Osteoblast (primary cell): ENCODE measurements at regions not wholly inside any gene's neighbourhood (a gene's known extent, or its start where the extent isn't known, plus 50 kb on each side); places are given as distances from the start of the nearest gene placed in this dataset.

ENCODE experiments used
- DNase-seq: peaks from one replicate; pipeline ENCODE4 v3.0.0; 2011; ENCODE audit warnings: low spot score, mixed read lengths; ENCODE audit not compliant: insufficient read length; ENCODE audit errors: missing footprints
- H2AFZ ChIP-seq: 2 replicates; pipeline ENCODE4 v1.6.0; 2011; ENCODE audit warnings: mild to moderate bottlenecking, low read length
- H3K27ac ChIP-seq: 2 replicates; pipeline ENCODE4 v1.5.1; 2011; ENCODE audit warnings: mild to moderate bottlenecking, low read depth, low read length, moderate library complexity
- H3K27me3 ChIP-seq: 2 replicates; pipeline ENCODE4 v1.6.0; 2012; ENCODE audit warnings: mild to moderate bottlenecking, control low read depth, inconsistent platforms, low read length, moderate library complexity; ENCODE audit not compliant: insufficient read depth
- H3K36me3 ChIP-seq: 2 replicates; pipeline ENCODE4 v1.5.1; 2011; ENCODE audit warnings: mild to moderate bottlenecking, low read length, control low read depth, moderate library complexity; ENCODE audit not compliant: insufficient read depth
- H3K4me1 ChIP-seq: 2 replicates; pipeline ENCODE4 v1.5.1; 2011; ENCODE audit warnings: mild to moderate bottlenecking, low read length, control low read depth, moderate library complexity; ENCODE audit not compliant: insufficient read depth
- H3K4me2 ChIP-seq: 2 replicates; pipeline ENCODE4 v1.6.0; 2011; ENCODE audit warnings: mild to moderate bottlenecking, low read length; ENCODE audit not compliant: insufficient read depth
- H3K4me3 ChIP-seq: fragments of 200-600 bp; sonication (generic); 3 replicates; pipeline ENCODE4 v1.5.1; 2012; ENCODE audit warnings: mild to moderate bottlenecking, low read length, inconsistent platforms; ENCODE audit not compliant: insufficient read depth
- H3K79me2 ChIP-seq: 2 replicates; pipeline ENCODE4 v1.6.0; 2012; ENCODE audit warnings: mild to moderate bottlenecking, low read length, control low read depth, inconsistent platforms; ENCODE audit not compliant: insufficient read depth
- H3K9me3 ChIP-seq: 2 replicates; pipeline ENCODE4 v1.5.1; 2011; ENCODE audit warnings: low read depth, low read length, control low read depth
- H4K20me1 ChIP-seq: 2 replicates; pipeline ENCODE4 v1.6.0; 2012; ENCODE audit warnings: mild to moderate bottlenecking, low read length, control low read depth; ENCODE audit not compliant: insufficient read depth
- TF ChIP-seq, protein P1 (sequence below): IDR thresholded peaks from 2 replicates; pipeline ENCODE4 v1.5.1; 2011; ENCODE audit warnings: mild to moderate bottlenecking, low read depth, low read length, moderate library complexity; ENCODE audit errors: extremely low read depth

DNA sequence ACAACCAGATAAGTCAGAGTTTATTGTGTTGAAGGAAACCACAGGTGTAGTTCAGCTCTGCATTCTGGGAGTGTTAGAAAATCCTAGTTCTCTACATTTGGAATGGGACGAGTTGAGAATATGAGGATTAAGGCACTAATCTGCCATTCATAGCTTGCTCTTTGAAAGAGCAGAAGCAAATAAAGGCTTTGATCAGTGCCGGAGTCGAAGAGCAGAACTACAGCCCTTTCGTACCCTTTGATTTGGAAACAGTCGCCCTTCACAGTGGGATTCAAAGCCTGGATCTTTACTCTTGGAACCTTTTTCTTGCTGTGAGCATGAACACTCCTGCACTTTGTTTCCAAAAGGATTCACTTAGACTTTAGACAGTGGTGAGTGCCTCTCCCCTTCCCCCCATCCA lies 523.9 kb upstream of the POU3F2 start:
- TF ChIP-seq, protein P1, sequence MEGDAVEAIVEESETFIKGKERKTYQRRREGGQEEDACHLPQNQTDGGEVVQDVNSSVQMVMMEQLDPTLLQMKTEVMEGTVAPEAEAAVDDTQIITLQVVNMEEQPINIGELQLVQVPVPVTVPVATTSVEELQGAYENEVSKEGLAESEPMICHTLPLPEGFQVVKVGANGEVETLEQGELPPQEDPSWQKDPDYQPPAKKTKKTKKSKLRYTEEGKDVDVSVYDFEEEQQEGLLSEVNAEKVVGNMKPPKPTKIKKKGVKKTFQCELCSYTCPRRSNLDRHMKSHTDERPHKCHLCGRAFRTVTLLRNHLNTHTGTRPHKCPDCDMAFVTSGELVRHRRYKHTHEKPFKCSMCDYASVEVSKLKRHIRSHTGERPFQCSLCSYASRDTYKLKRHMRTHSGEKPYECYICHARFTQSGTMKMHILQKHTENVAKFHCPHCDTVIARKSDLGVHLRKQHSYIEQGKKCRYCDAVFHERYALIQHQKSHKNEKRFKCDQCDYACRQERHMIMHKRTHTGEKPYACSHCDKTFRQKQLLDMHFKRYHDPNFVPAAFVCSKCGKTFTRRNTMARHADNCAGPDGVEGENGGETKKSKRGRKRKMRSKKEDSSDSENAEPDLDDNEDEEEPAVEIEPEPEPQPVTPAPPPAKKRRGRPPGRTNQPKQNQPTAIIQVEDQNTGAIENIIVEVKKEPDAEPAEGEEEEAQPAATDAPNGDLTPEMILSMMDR = no peak
- Histone ChIP-seq H3K36me3 (no peaks in the 10 kb centered on the region), H3K79me2 (no peaks in the 10 kb centered on the region), H3K4me3 (no peak overlapping the region), H3K4me1 (no peaks in the 10 kb centered on the region), H4K20me1 (no peaks in the 10 kb centered on the region), H3K27me3 (no peaks in the 10 kb centered on the region), H2AFZ (no peak overlapping the region), H3K9me3 (no peaks in the 10 kb centered on the region), H3K4me2 (no peak overlapping the region), H3K27ac (no peak overlapping the region)
- no peak for DNase-seq

DNA sequence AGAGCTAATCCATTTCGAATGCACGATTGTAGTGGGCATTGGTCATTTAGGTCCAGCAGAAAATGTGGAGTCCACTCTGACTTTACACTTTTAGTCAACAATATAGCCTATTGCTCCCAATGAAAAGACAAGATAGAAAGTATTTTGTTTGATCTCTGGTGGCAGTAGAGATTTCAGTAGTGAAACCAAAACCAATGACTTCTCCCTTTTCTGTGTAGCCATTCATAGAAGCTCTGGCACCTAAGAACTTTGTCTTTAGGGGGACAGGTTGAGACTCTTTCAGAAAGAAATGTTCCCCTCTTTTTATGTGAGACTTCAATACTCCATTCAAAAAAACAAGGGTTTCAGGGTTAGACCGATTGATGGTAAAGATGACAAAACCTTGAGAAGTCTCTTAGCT lies 510.8 kb upstream of the POU3F2 start:
- Histone ChIP-seq H3K36me3 (no peaks in the 10 kb centered on the region), H3K9me3 (peaks cover 1% of the 10 kb centered on the region), H3K4me3 (no peak overlapping the region), H3K4me2 (no peak overlapping the region), H4K20me1 (no peaks in the 10 kb centered on the region), H2AFZ (no peak overlapping the region), H3K4me1 (no peaks in the 10 kb centered on the region), H3K27ac (no peak overlapping the region), H3K79me2 (no peaks in the 10 kb centered on the region), H3K27me3 (no peaks in the 10 kb centered on the region)
- DNase-seq = no peak
- TF ChIP-seq, protein P1 = no peak

DNA sequence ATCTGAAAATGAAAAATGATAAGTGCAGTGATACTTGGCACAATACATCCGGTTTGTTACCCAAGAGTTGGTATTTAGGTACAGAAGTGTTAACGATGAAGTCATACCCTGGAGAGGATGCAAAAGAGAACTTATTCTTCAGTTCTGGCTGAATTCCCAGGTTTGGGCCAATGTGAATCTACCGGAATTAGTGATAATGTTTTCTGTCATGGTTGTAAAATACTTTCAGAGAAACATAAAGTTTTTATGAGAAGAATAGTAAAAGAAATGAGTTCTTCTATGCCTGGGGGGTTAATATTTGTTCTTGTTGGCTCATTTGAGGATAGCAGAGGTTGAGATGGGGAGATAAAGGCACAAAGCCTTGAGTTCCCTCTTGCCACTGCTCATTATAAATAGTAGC lies 509.9 kb upstream of the POU3F2 start:
- Histone ChIP-seq H3K27ac (no peak overlapping the region), H3K4me2 (no peak overlapping the region), H3K4me3 (no peak overlapping the region), H2AFZ (no peak overlapping the region), H3K79me2 (no peaks in the 10 kb centered on the region), H3K36me3 (no peaks in the 10 kb centered on the region), H3K4me1 (no peaks in the 10 kb centered on the region), H4K20me1 (no peaks in the 10 kb centered on the region), H3K9me3 (peaks cover 1% of the 10 kb centered on the region), H3K27me3 (no peaks in the 10 kb centered on the region)
- TF ChIP-seq, protein P1 = no peak
- no peak for DNase-seq

DNA sequence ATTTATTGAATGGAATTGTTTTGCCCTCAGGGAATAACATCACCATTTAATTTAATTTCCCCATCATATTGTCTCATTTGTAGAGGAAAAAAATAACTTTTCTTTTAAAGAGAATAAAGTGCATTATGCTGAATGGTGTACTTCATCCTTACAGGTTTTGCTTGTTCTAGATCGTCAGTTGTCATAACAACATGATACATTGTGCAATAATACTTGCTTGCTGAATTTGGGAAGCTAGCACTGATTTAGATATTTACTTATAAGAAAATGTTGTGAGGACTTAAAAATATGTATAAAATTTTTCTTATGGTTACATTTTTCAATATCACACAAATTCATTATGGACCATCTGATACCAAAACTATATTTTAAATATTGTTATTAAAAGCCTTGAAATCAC lies 509.0 kb upstream of the POU3F2 start:
- TF ChIP-seq, protein P1 = no peak

More for the DNA sequence above, 509.0 kb upstream of the POU3F2 start:
- Histone ChIP-seq H3K4me3 (no peak overlapping the region), H3K36me3 (no peaks in the 10 kb centered on the region), H2AFZ (no peak overlapping the region), H4K20me1 (no peaks in the 10 kb centered on the region), H3K4me2 (no peak overlapping the region), H3K4me1 (no peaks in the 10 kb centered on the region), H3K79me2 (no peaks in the 10 kb centered on the region), H3K9me3 (peaks cover 1% of the 10 kb centered on the region), H3K27ac (no peak overlapping the region), H3K27me3 (no peaks in the 10 kb centered on the region)
- no peak for DNase-seq
